GM12891 (cell line): ENCODE measurements at regions not wholly inside any gene's neighbourhood (a gene's known extent, or its start where the extent isn't known, plus 50 kb on each side); places are given as distances from the start of the nearest gene placed in this dataset.

Experiments used
- POLR2A ChIP-seq: IDR thresholded peaks from 2 replicates; pipeline ENCODE4 v1.6.1; 2011; ENCODE audit warnings: low read depth, low read length, control low read depth
- POLR2AphosphoS5 ChIP-seq: IDR thresholded peaks from 2 replicates; pipeline ENCODE4 v1.6.1; 2011; ENCODE audit warnings: low read depth, low read length, control low read depth
- SPI1 ChIP-seq: IDR thresholded peaks from 2 replicates; pipeline ENCODE4 v1.6.1; 2011; ENCODE audit warnings: low read depth, low read length, control low read depth

DNA sequence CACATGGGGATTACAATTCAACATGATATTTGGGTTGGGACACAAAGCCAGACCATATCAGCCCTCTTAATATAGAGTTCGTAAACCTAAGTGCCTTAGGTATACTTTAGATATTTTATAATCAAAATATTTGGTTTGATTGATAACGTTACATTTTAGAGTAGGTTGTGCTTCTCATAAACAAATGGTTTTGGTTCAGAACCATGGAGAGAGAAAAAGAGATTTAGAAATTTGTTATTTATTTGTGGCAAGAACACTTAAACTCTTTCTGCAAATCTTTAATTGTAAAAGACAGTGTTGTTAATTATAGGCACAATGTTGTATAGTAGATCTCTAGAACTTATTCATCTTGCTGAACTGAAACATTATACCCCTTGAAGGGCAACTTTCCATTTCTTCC, 298.8 kb downstream of the TENT4A start:
- TF ChIP-seq POLR2A (no peak), POLR2AphosphoS5 (no peak), SPI1 (no peak)
